Peyer's patch (tissue), 4 donors: ENCODE measurements at regions not wholly inside any gene's neighbourhood (a gene's known extent, or its start where the extent isn't known, plus 50 kb on each side); places are given as distances from the start of the nearest gene placed in this dataset.

Experiments
- DNase-seq, 3 donors: peaks; one replicate each; pipeline ENCODE4 v3.0.0-alpha.2; 2017 to 2019
- H3K27ac ChIP-seq, 4 donors: fragments of 200-600 bp; sonication (generic); one replicate each; pipeline ENCODE4 v1.5.1; 2016 to 2019
- H3K27me3 ChIP-seq, 2 donors: fragments of 200-600 bp; sonication (generic); one replicate each; pipeline ENCODE4 v1.5.1; 2019
- H3K36me3 ChIP-seq, 3 donors: fragments of 200-600 bp; sonication (generic); one replicate each; pipeline ENCODE4 v1.5.1; 2016 to 2019
- H3K4me1 ChIP-seq, 4 donors: fragments of 200-600 bp; sonication (generic); one replicate each; pipeline ENCODE4 v1.5.1; 2016 to 2019
- H3K4me3 ChIP-seq, 4 donors: fragments of 200-600 bp; sonication (generic); 1 replicate in 3 of 4; 2 replicates in 1 of 4; pipeline ENCODE4 v1.5.1; 2016 to 2019; ENCODE audit warnings: mild to moderate bottlenecking in 1 of 4
- H3K9me3 ChIP-seq, 4 donors: fragments of 200-600 bp; sonication (generic); one replicate each; pipeline ENCODE4 v1.5.1; 2016 to 2019; ENCODE audit warnings: mild to moderate bottlenecking in 1 of 4
- CTCF ChIP-seq, 6 experiments: fragments of 450-650 bp in 4 of 6; fragments of 200-600 bp in 2 of 6; sonication (generic) in 1 of 6; IDR thresholded peaks; one replicate each; pipeline ENCODE4 v1.5.1; 2017 to 2019; ENCODE audit warnings: antibody characterized with exemption in 6 of 6, mild to moderate bottlenecking in 3 of 6, moderate library complexity in 1 of 6
- POLR2A ChIP-seq, 2 donors: fragments of 450-650 bp; IDR thresholded peaks; one replicate each; pipeline ENCODE4 v1.5.1; 2017; ENCODE audit warnings: antibody characterized with exemption in 2 of 2, mild to moderate bottlenecking in 2 of 2, moderate library complexity in 2 of 2

GRCh38 chr4:161186750-161187149 lies 977.0 kb downstream of the FSTL5 start:
- H3K27me3 ChIP-seq, result no peaks in the 10 kb centered on the region
- no peak for TF ChIP-seq POLR2A (IDR thresholded peaks at IDR 0.05)
- no peak for TF ChIP-seq CTCF (IDR thresholded peaks at IDR 0.05)
- no peak overlapping the region for H3K4me3 ChIP-seq
- no peaks in the 10 kb centered on the region for H3K4me1 ChIP-seq
- no peak overlapping the region for H3K27ac ChIP-seq
- no peak for DNase-seq
- no peaks in the 10 kb centered on the region for H3K9me3 ChIP-seq
- no peaks in the 10 kb centered on the region for H3K36me3 ChIP-seq

GRCh38 chr4:161186012-161186411 lies 977.8 kb downstream of the FSTL5 start:
- H3K4me3 ChIP-seq, result no peak overlapping the region
- no peaks in the 10 kb centered on the region for H3K27me3 ChIP-seq
- no peaks in the 10 kb centered on the region for H3K36me3 ChIP-seq
- H3K27ac ChIP-seq, result no peak overlapping the region
- H3K4me1 ChIP-seq, result no peaks in the 10 kb centered on the region
- no peak for TF ChIP-seq POLR2A (IDR thresholded peaks at IDR 0.05)
- TF ChIP-seq CTCF (IDR thresholded peaks at IDR 0.05), result no peak
- no peak for DNase-seq
- H3K9me3 ChIP-seq, result no peaks in the 10 kb centered on the region

- H3K27me3 ChIP-seq, result no peaks in the 10 kb centered on the region
- no peak for DNase-seq
- no peaks in the 10 kb centered on the region for H3K9me3 ChIP-seq
- TF ChIP-seq CTCF (IDR thresholded peaks at IDR 0.05) (no peak), POLR2A (IDR thresholded peaks at IDR 0.05) (no peak)
- H3K36me3 ChIP-seq, result no peaks in the 10 kb centered on the region
- no peaks in the 10 kb centered on the region for H3K4me1 ChIP-seq
- H3K4me3 ChIP-seq, result no peak overlapping the region
- no peak overlapping the region for H3K27ac ChIP-seq
Observed at GRCh38 chr4:161183729-161184128, 980.1 kb downstream of the FSTL5 start.

GRCh38 chr4:161182913-161183312 lies 980.9 kb downstream of the FSTL5 start:
- no peaks in the 10 kb centered on the region for H3K27me3 ChIP-seq
- TF ChIP-seq POLR2A (IDR thresholded peaks at IDR 0.05) (no peak), CTCF (IDR thresholded peaks at IDR 0.05) (no peak)
- H3K27ac ChIP-seq, result no peak overlapping the region
- no peak for DNase-seq
- H3K36me3 ChIP-seq, result no peaks in the 10 kb centered on the region
- no peaks in the 10 kb centered on the region for H3K9me3 ChIP-seq
- H3K4me3 ChIP-seq, result no peak overlapping the region
- H3K4me1 ChIP-seq, result no peaks in the 10 kb centered on the region

GRCh38 chr4:161178310-161178709 lies 985.5 kb downstream of the FSTL5 start:
- H3K27me3 ChIP-seq, result no peaks in the 10 kb centered on the region
- H3K36me3 ChIP-seq, result no peaks in the 10 kb centered on the region
- H3K4me1 ChIP-seq, result no peaks in the 10 kb centered on the region
- no peak for DNase-seq
- TF ChIP-seq POLR2A (IDR thresholded peaks at IDR 0.05), result no peak
- TF ChIP-seq CTCF (IDR thresholded peaks at IDR 0.05), result no peak
- no peak overlapping the region for H3K4me3 ChIP-seq
- H3K27ac ChIP-seq, result no peak overlapping the region
- no peaks in the 10 kb centered on the region for H3K9me3 ChIP-seq

GRCh38 chr4:161172396-161173026 lies 991.3 kb downstream of the FSTL5 start:
- H3K36me3 ChIP-seq, result no peaks in the 10 kb centered on the region
- TF ChIP-seq CTCF (IDR thresholded peaks at IDR 0.05), result no peak
- no peak for TF ChIP-seq POLR2A (IDR thresholded peaks at IDR 0.05)
- no peaks in the 10 kb centered on the region for H3K27me3 ChIP-seq

More at GRCh38 chr4:161172396-161173026, 991.3 kb downstream of the FSTL5 start:
- no peaks in the 10 kb centered on the region for H3K4me1 ChIP-seq
- no peak overlapping the region for H3K27ac ChIP-seq
- no peaks in the 10 kb centered on the region for H3K9me3 ChIP-seq
- DNase-seq, result no peak
- H3K4me3 ChIP-seq, result no peak overlapping the region
